ENCODE measurements at regions not wholly inside any gene's neighbourhood (a gene's known extent, or its start where the extent isn't known, plus 50 kb on each side); places are given as distances from the start of the nearest gene placed in this dataset.

- Histone ChIP-seq H3K9ac (ENCODE audit: low read length) (no peak overlapping the region), H3K79me1 (replicated peaks; ENCODE audit: low read length, poor library complexity, severe bottlenecking) (no peaks in the 10 kb centered on the region), H3K4ac (ENCODE audit: low read depth in 1 of 2, low read length in 2 of 2) (no peak overlapping the region), H3K4me2 (ENCODE audit: low read length, poor library complexity, severe bottlenecking) (no peak overlapping the region), H2BK15ac (ENCODE audit: low read depth, poor library complexity, severe bottlenecking) (no peak overlapping the region), H3K23ac (ENCODE audit: low read length in 2 of 2) (no peak overlapping the region), H2BK12ac (ENCODE audit: low read length in 2 of 2) (no peak overlapping the region), H4K91ac (ENCODE audit: low read length) (no peak overlapping the region), H2AFZ (ENCODE audit: low read depth, low read length) (no peak overlapping the region), H3K27ac (ENCODE audit: low read length, poor library complexity, severe bottlenecking) (no peak overlapping the region), H3K4me3 (ENCODE audit: insufficient read depth in 1 of 2, low read depth in 1 of 2, low read length in 2 of 2) (no peak overlapping the region), H3K9me3 (ENCODE audit: control insufficient read depth, low read length) (no peaks in the 10 kb centered on the region), H3K18ac (ENCODE audit: low read depth in 1 of 2, low read length in 2 of 2) (no peak overlapping the region), H4K8ac (ENCODE audit: low read length) (no peak overlapping the region), H2BK5ac (ENCODE audit: low read depth, low read length, poor library complexity, severe bottlenecking) (no peak overlapping the region), H2BK120ac (ENCODE audit: low read depth, low read length) (no peak overlapping the region), H3K36me3 (ENCODE audit: control insufficient read depth in 1 of 2, insufficient read depth in 2 of 2, low read depth in 1 of 2, low read length in 2 of 2) (no peaks in the 10 kb centered on the region), H3K4me1 (ENCODE audit: control insufficient read depth, insufficient read depth, low read depth, low read length) (no peaks in the 10 kb centered on the region), H3K27me3 (ENCODE audit: control insufficient read depth in 1 of 2, insufficient read depth in 1 of 2, low read length in 2 of 2) (no peaks in the 10 kb centered on the region), H3K14ac (ENCODE audit: low read length in 2 of 2) (no peak overlapping the region), H2AK5ac (ENCODE audit: low read length, severe bottlenecking) (no peak overlapping the region)
- DNase-seq: no peak
- WGBS: 93% methylated on average over 2 of the region's 4 CpGs
These were observed 1731.9 kb upstream of the CDH9 start for GRCh38 chr5:28770307-28770706.

DNA sequence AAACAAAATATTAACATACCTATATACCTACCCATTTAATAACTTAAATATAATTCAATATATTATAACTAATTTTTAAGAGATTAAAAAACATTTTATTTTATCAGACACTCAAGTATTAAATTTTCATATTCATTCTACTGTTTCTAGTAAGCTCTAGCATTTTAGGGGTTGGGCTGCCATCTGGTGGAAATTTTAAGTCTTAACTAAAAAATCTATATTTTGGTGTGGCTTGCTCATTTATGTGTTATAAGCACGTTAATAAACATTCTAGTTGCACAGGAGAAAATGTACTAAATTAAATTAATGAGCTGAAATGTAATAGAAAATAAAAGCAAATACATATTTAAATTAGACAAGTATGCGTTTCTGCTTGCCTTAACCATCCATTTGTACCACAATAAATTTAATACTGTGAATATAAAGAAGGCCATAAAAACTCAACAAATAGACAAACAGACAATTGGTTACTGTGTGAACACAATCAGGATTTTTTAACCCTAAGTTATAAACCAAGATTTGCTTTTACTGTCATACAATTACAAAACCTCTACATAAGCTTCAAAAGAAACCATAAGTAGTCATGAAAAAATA, 1728.3 kb upstream of the CDH9 start:
- no peak overlapping the region for H3K14ac ChIP-seq (ENCODE audit: low read length in 2 of 2)

GRCh38 chr5:28751396-28751795, 1713.0 kb upstream of the CDH9 start:
- no peak overlapping the region for H3K9ac ChIP-seq (ENCODE audit: low read length)
- H3K36me3 ChIP-seq (ENCODE audit: control insufficient read depth in 1 of 2, insufficient read depth in 2 of 2, low read depth in 1 of 2, low read length in 2 of 2): no peaks in the 10 kb centered on the region
- no peak overlapping the region for H4K8ac ChIP-seq (ENCODE audit: low read length)
- no peak overlapping the region for H3K18ac ChIP-seq (ENCODE audit: low read depth in 1 of 2, low read length in 2 of 2)
- H3K4me1 ChIP-seq (ENCODE audit: control insufficient read depth, insufficient read depth, low read depth, low read length): no peaks in the 10 kb centered on the region
- no peak overlapping the region for H4K91ac ChIP-seq (ENCODE audit: low read length)
- no peak overlapping the region for H2AK5ac ChIP-seq (ENCODE audit: low read length, severe bottlenecking)
- H3K27me3 ChIP-seq (ENCODE audit: control insufficient read depth in 1 of 2, insufficient read depth in 1 of 2, low read length in 2 of 2): no peaks in the 10 kb centered on the region
- H2BK12ac ChIP-seq (ENCODE audit: low read length in 2 of 2): no peak overlapping the region
- 80% methylated on average over 4 of the region's 4 CpGs for WGBS
- no peak overlapping the region for H2BK15ac ChIP-seq (ENCODE audit: low read depth, poor library complexity, severe bottlenecking)
- H3K27ac ChIP-seq (ENCODE audit: low read length, poor library complexity, severe bottlenecking): no peak overlapping the region
- no peaks in the 10 kb centered on the region for H3K9me3 ChIP-seq (ENCODE audit: control insufficient read depth, low read length)
- no peak overlapping the region for H3K14ac ChIP-seq (ENCODE audit: low read length in 2 of 2)
- H3K4me2 ChIP-seq (ENCODE audit: low read length, poor library complexity, severe bottlenecking): no peak overlapping the region
- no peak overlapping the region for H2BK5ac ChIP-seq (ENCODE audit: low read depth, low read length, poor library complexity, severe bottlenecking)
- H3K4me3 ChIP-seq (ENCODE audit: insufficient read depth in 1 of 2, low read depth in 1 of 2, low read length in 2 of 2): no peak overlapping the region
- H2BK120ac ChIP-seq (ENCODE audit: low read depth, low read length): no peak overlapping the region
- H2AFZ ChIP-seq (ENCODE audit: low read depth, low read length): no peak overlapping the region
- H3K4ac ChIP-seq (ENCODE audit: low read depth in 1 of 2, low read length in 2 of 2): no peak overlapping the region
- no peak overlapping the region for H3K23ac ChIP-seq (ENCODE audit: low read length in 2 of 2)
- DNase-seq: no peak
- H3K79me1 ChIP-seq (replicated peaks; ENCODE audit: low read length, poor library complexity, severe bottlenecking): no peaks in the 10 kb centered on the region

More for the DNA sequence above, 1728.3 kb upstream of the CDH9 start:
- H2BK120ac ChIP-seq (ENCODE audit: low read depth, low read length): no peak overlapping the region
- H3K36me3 ChIP-seq (ENCODE audit: control insufficient read depth in 1 of 2, insufficient read depth in 2 of 2, low read depth in 1 of 2, low read length in 2 of 2): no peaks in the 10 kb centered on the region
- H3K9me3 ChIP-seq (ENCODE audit: control insufficient read depth, low read length): no peaks in the 10 kb centered on the region
- no peak overlapping the region for H2BK5ac ChIP-seq (ENCODE audit: low read depth, low read length, poor library complexity, severe bottlenecking)
- no peak overlapping the region for H3K4me3 ChIP-seq (ENCODE audit: insufficient read depth in 1 of 2, low read depth in 1 of 2, low read length in 2 of 2)
- H2AK5ac ChIP-seq (ENCODE audit: low read length, severe bottlenecking): no peak overlapping the region
- H4K91ac ChIP-seq (ENCODE audit: low read length): no peak overlapping the region
- no peak overlapping the region for H3K4ac ChIP-seq (ENCODE audit: low read depth in 1 of 2, low read length in 2 of 2)
- no peak overlapping the region for H3K27ac ChIP-seq (ENCODE audit: low read length, poor library complexity, severe bottlenecking)
- no peak overlapping the region for H3K23ac ChIP-seq (ENCODE audit: low read length in 2 of 2)
- WGBS: 35% methylated on average over 2 of the region's 2 CpGs
- H3K4me1 ChIP-seq (ENCODE audit: control insufficient read depth, insufficient read depth, low read depth, low read length): no peaks in the 10 kb centered on the region
- no peak overlapping the region for H3K9ac ChIP-seq (ENCODE audit: low read length)
- no peak overlapping the region for H2AFZ ChIP-seq (ENCODE audit: low read depth, low read length)
- H3K4me2 ChIP-seq (ENCODE audit: low read length, poor library complexity, severe bottlenecking): no peak overlapping the region
- no peak overlapping the region for H2BK15ac ChIP-seq (ENCODE audit: low read depth, poor library complexity, severe bottlenecking)
- H4K8ac ChIP-seq (ENCODE audit: low read length): no peak overlapping the region
- H3K18ac ChIP-seq (ENCODE audit: low read depth in 1 of 2, low read length in 2 of 2): no peak overlapping the region
- H3K27me3 ChIP-seq (ENCODE audit: control insufficient read depth in 1 of 2, insufficient read depth in 1 of 2, low read length in 2 of 2): no peaks in the 10 kb centered on the region
- DNase-seq: peak; percentile 38
- no peak overlapping the region for H2BK12ac ChIP-seq (ENCODE audit: low read length in 2 of 2)
- no peaks in the 10 kb centered on the region for H3K79me1 ChIP-seq (replicated peaks; ENCODE audit: low read length, poor library complexity, severe bottlenecking)

- H4K8ac ChIP-seq (ENCODE audit: low read length): no peak overlapping the region
- no peak overlapping the region for H3K23ac ChIP-seq (ENCODE audit: low read length in 2 of 2)
- H2BK12ac ChIP-seq (ENCODE audit: low read length in 2 of 2): no peak overlapping the region
- no peak overlapping the region for H3K27ac ChIP-seq (ENCODE audit: low read length, poor library complexity, severe bottlenecking)
- H2BK15ac ChIP-seq (ENCODE audit: low read depth, poor library complexity, severe bottlenecking): no peak overlapping the region
- no peak overlapping the region for H3K18ac ChIP-seq (ENCODE audit: low read depth in 1 of 2, low read length in 2 of 2)
- no peak overlapping the region for H2AK5ac ChIP-seq (ENCODE audit: low read length, severe bottlenecking)
- no peak overlapping the region for H3K9ac ChIP-seq (ENCODE audit: low read length)
- no peaks in the 10 kb centered on the region for H3K4me1 ChIP-seq (ENCODE audit: control insufficient read depth, insufficient read depth, low read depth, low read length)
- no peak overlapping the region for H3K4ac ChIP-seq (ENCODE audit: low read depth in 1 of 2, low read length in 2 of 2)
- no peak overlapping the region for H4K91ac ChIP-seq (ENCODE audit: low read length)
- no peaks in the 10 kb centered on the region for H3K79me1 ChIP-seq (replicated peaks; ENCODE audit: low read length, poor library complexity, severe bottlenecking)
- no peak overlapping the region for H2BK5ac ChIP-seq (ENCODE audit: low read depth, low read length, poor library complexity, severe bottlenecking)
- no peak for DNase-seq
- H3K4me3 ChIP-seq (ENCODE audit: insufficient read depth in 1 of 2, low read depth in 1 of 2, low read length in 2 of 2): no peak overlapping the region
- H2BK120ac ChIP-seq (ENCODE audit: low read depth, low read length): no peak overlapping the region
- no peak overlapping the region for H3K4me2 ChIP-seq (ENCODE audit: low read length, poor library complexity, severe bottlenecking)
- no peak overlapping the region for H3K14ac ChIP-seq (ENCODE audit: low read length in 2 of 2)
- no peak overlapping the region for H2AFZ ChIP-seq (ENCODE audit: low read depth, low read length)
- no peaks in the 10 kb centered on the region for H3K27me3 ChIP-seq (ENCODE audit: control insufficient read depth in 1 of 2, insufficient read depth in 1 of 2, low read length in 2 of 2)
- no peaks in the 10 kb centered on the region for H3K36me3 ChIP-seq (ENCODE audit: control insufficient read depth in 1 of 2, insufficient read depth in 2 of 2, low read depth in 1 of 2, low read length in 2 of 2)
- no peaks in the 10 kb centered on the region for H3K9me3 ChIP-seq (ENCODE audit: control insufficient read depth, low read length)
These were observed 1711.9 kb upstream of the CDH9 start for GRCh38 chr5:28750251-28750650.
